HPDE6-E6E7 (cell line): ENCODE measurements at regions not wholly inside any gene's neighbourhood (a gene's known extent, or its start where the extent isn't known, plus 50 kb on each side); places are given as distances from the start of the nearest gene placed in this dataset.

Experiments
- DNase-seq: peaks from one replicate; pipeline ENCODE4 v3.0.0; 2011; ENCODE audit warnings: missing footprints; ENCODE audit errors: extremely low spot score

GRCh38 chr2:238686223-238686622 is 161.7 kb upstream of the TWIST2 start:
- DNase-seq: no peak

- no peak for DNase-seq
Measured at GRCh38 chr2:238688193-238689153, 159.4 kb upstream of the TWIST2 start.

- DNase-seq: no peak
Measured at GRCh38 chr2:238689331-238689730, 158.6 kb upstream of the TWIST2 start.

GRCh38 chr2:238689871-238690389 is 158.0 kb upstream of the TWIST2 start:
- no peak for DNase-seq

- no peak for DNase-seq
Measured at GRCh38 chr2:238690511-238690910, 157.4 kb upstream of the TWIST2 start.

GRCh38 chr2:238691596-238692491 is 156.0 kb upstream of the TWIST2 start:
- no peak for DNase-seq

GRCh38 chr2:238692562-238692961 is 155.3 kb upstream of the TWIST2 start:
- DNase-seq: no peak

- no peak for DNase-seq
Measured at GRCh38 chr2:238693337-238694093, 154.4 kb upstream of the TWIST2 start.

GRCh38 chr2:238694136-238694755 is 153.6 kb upstream of the TWIST2 start:
- no peak for DNase-seq

GRCh38 chr2:238694922-238695321 is 153.0 kb upstream of the TWIST2 start:
- no peak for DNase-seq

- DNase-seq: no peak
Measured at GRCh38 chr2:238695538-238695937, 152.3 kb upstream of the TWIST2 start.

GRCh38 chr2:238696331-238696730 is 151.6 kb upstream of the TWIST2 start:
- no peak for DNase-seq

- no peak for DNase-seq
Measured at GRCh38 chr2:238696786-238697185, 151.1 kb upstream of the TWIST2 start.

GRCh38 chr2:238697193-238698071 is 150.5 kb upstream of the TWIST2 start:
- no peak for DNase-seq

- no peak for DNase-seq
Measured at GRCh38 chr2:238698072-238698352, 149.9 kb upstream of the TWIST2 start.

GRCh38 chr2:238698451-238699306 is 149.2 kb upstream of the TWIST2 start:
- DNase-seq: no peak

GRCh38 chr2:238699307-238700116 is 148.4 kb upstream of the TWIST2 start:
- DNase-seq: no peak

GRCh38 chr2:238700117-238700457 is 147.8 kb upstream of the TWIST2 start:
- no peak for DNase-seq
